ENCODE measurements at regions not wholly inside any gene's neighbourhood (a gene's known extent, or its start where the extent isn't known, plus 50 kb on each side); places are given as distances from the start of the nearest gene placed in this dataset.

GRCh38 chrX:147737690-147738089, 174.0 kb upstream of the FMR1 start:
- TF ChIP-seq CTCF (IDR thresholded peaks at IDR 0.05; ENCODE audit: poor library complexity, severe bottlenecking) = no peak
- no peak for TF ChIP-seq TAF1 (IDR thresholded peaks at IDR 0.05; ENCODE audit: low read depth)
- no peak for TF ChIP-seq POLR2AphosphoS5 (IDR thresholded peaks at IDR 0.05)

Measured in neural cell (in vitro differentiated cells).